Left lung (tissue), 4 donors: ENCODE measurements at regions not wholly inside any gene's neighbourhood (a gene's known extent, or its start where the extent isn't known, plus 50 kb on each side); places are given as distances from the start of the nearest gene placed in this dataset.

Source experiments
- ATAC-seq: fragments of 200-7000 bp; cut with Tn5 transposase; one replicate; pipeline ENCODE4 v1.9.1; 2020; ENCODE audit warnings: moderate library complexity
- DNase-seq, 4 donors: peaks; one replicate each; pipeline ENCODE4 v3.0.0-alpha.2; 2013 to 2020
- H3K27ac ChIP-seq, 2 donors: fragments of 200-600 bp; sonication (generic) in 1 of 2; one replicate each; pipeline versions ENCODE4 v1.5.0 to v1.8.0; 2020 to 2021
- H3K27me3 ChIP-seq, 2 donors: fragments of 200-600 bp; sonication (generic) in 1 of 2; one replicate each; pipeline versions ENCODE4 v1.5.0 to v1.8.0; 2020 to 2021
- H3K36me3 ChIP-seq, 2 donors: fragments of 200-600 bp; sonication (generic) in 1 of 2; one replicate each; pipeline versions ENCODE4 v1.5.0 to v1.8.0; 2020 to 2021
- H3K4me1 ChIP-seq, 2 donors: fragments of 200-600 bp; one replicate each; pipeline ENCODE4 v1.8.0; 2021
- H3K4me3 ChIP-seq, 2 donors: fragments of 200-600 bp; sonication (generic) in 1 of 2; one replicate each; pipeline versions ENCODE4 v1.5.0 to v1.8.0; 2020 to 2021; ENCODE audit warnings: mild to moderate bottlenecking in 1 of 2
- H3K9me3 ChIP-seq, 2 donors: fragments of 200-600 bp; sonication (generic) in 1 of 2; one replicate each; pipeline versions ENCODE4 v1.5.0 to v1.8.0; 2020 to 2021
- intact Hi-C, 2 donors: fragments of 100-400 bp; cut with DNase I; formaldehyde crosslinking; loops; one replicate each; pipeline versions ENCODE4 v1.11.2 to v1.14.2; 2022
- TF ChIP-seq, protein P1 (sequence below), 2 donors: fragments of 200-600 bp; sonication (generic) in 1 of 2; IDR thresholded peaks; one replicate each; pipeline versions ENCODE4 v1.5.0 to v1.8.0; 2021; ENCODE audit warnings: antibody characterized with exemption in 2 of 2
- donor health status: DM: no; HTN: yes; CAD: no.
- donor health status: DM: no; HTN: no; CAD: no.

- Histone ChIP-seq H3K4me3 (no peak overlapping the region), H3K9me3 (no peaks in the 10 kb centered on the region), H3K27ac (no peak overlapping the region), H3K27me3 (no peaks in the 10 kb centered on the region), H3K36me3 (no peaks in the 10 kb centered on the region), H3K4me1 (no peaks in the 10 kb centered on the region)
- intact Hi-C loops = no loop called here
- TF ChIP-seq, protein P1, sequence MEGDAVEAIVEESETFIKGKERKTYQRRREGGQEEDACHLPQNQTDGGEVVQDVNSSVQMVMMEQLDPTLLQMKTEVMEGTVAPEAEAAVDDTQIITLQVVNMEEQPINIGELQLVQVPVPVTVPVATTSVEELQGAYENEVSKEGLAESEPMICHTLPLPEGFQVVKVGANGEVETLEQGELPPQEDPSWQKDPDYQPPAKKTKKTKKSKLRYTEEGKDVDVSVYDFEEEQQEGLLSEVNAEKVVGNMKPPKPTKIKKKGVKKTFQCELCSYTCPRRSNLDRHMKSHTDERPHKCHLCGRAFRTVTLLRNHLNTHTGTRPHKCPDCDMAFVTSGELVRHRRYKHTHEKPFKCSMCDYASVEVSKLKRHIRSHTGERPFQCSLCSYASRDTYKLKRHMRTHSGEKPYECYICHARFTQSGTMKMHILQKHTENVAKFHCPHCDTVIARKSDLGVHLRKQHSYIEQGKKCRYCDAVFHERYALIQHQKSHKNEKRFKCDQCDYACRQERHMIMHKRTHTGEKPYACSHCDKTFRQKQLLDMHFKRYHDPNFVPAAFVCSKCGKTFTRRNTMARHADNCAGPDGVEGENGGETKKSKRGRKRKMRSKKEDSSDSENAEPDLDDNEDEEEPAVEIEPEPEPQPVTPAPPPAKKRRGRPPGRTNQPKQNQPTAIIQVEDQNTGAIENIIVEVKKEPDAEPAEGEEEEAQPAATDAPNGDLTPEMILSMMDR (IDR thresholded peaks at IDR 0.05) = no peak
- DNase-seq (no peak), ATAC-seq (no peak)
Observed at GRCh38 chr16:74049027-74049426, 247.6 kb upstream of the PSMD7 start.

- H3K27me3 ChIP-seq = no peaks in the 10 kb centered on the region
- no peak overlapping the region for H3K4me3 ChIP-seq
- intact Hi-C loops = no loop called here
- no peaks in the 10 kb centered on the region for H3K9me3 ChIP-seq
- H3K4me1 ChIP-seq = no peaks in the 10 kb centered on the region
- H3K27ac ChIP-seq = no peak overlapping the region
- TF ChIP-seq, protein P1 (IDR thresholded peaks at IDR 0.05) = no peak
- H3K36me3 ChIP-seq = no peaks in the 10 kb centered on the region
- ATAC-seq = no peak
- DNase-seq = no peak
Observed at GRCh38 chr16:74046524-74046923, 250.1 kb upstream of the PSMD7 start.

GRCh38 chr16:74045513-74045912 is 251.1 kb upstream of the PSMD7 start:
- no peak for DNase-seq
- TF ChIP-seq, protein P1 (IDR thresholded peaks at IDR 0.05) = no peak
- Histone ChIP-seq H3K36me3 (no peaks in the 10 kb centered on the region), H3K9me3 (no peaks in the 10 kb centered on the region), H3K27ac (no peak overlapping the region), H3K27me3 (no peaks in the 10 kb centered on the region), H3K4me1 (no peaks in the 10 kb centered on the region), H3K4me3 (no peak overlapping the region)
- no peak for ATAC-seq
- intact Hi-C loops = no loop called here

DNA sequence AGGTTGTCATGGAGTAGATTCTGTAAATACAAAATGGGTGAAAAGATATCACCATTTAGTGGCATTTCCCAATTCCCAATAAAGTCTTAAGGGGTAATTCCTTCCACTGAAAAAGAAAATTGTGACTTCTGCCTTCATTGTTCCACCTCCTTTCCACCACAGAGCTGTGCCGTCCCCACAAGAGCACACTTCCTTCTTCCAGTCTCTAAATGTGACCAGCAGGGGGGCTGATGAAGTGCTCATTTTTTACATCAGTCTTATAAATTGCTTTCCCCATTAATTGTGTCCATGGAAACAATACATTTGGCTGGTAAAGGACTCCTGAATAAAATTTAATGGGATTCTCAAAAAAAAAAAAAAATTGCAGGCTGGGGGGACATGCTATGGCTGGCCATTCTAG is 260.8 kb upstream of the PSMD7 start:
- Histone ChIP-seq H3K27me3 (no peaks in the 10 kb centered on the region), H3K36me3 (no peaks in the 10 kb centered on the region), H3K9me3 (no peaks in the 10 kb centered on the region), H3K4me1 (no peaks in the 10 kb centered on the region), H3K27ac (no peak overlapping the region), H3K4me3 (no peak overlapping the region)
- intact Hi-C loops = no loop called here
- DNase-seq (peak in 1 of 4 donors; percentile 34), ATAC-seq (peak; percentile 23)
- TF ChIP-seq, protein P1 (IDR thresholded peaks at IDR 0.05) = no peak

DNA sequence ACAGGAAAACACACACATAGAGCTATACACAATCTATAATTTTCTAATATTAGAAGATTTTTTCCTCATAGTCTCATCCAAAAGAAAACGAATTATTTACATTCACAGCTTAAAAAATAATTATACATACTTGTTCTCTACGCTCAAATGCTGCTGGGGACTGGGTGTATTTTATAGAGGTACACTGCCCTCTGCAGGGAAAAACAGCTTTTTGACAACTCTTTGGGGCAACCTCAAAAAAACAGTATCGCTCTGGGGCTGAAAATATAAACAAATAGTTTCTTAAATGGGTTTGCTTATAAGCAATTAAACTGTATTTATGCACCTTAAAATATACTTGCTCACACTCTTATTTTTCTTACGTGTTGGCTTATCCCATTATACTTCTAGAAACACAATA is 261.8 kb upstream of the PSMD7 start:
- ATAC-seq (peak; percentile 70), DNase-seq (peak in 2 of 4 donors; percentile 46 to 63)
- intact Hi-C loops = no loop called here
- TF ChIP-seq, protein P1 (IDR thresholded peaks at IDR 0.05) = peak in 1 of 2 donors; percentile 19
- no peaks in the 10 kb centered on the region for H3K27me3 ChIP-seq
- no peak overlapping the region for H3K4me3 ChIP-seq
- H3K9me3 ChIP-seq = no peaks in the 10 kb centered on the region
- no peak overlapping the region for H3K27ac ChIP-seq
- H3K36me3 ChIP-seq = no peaks in the 10 kb centered on the region
- H3K4me1 ChIP-seq = no peaks in the 10 kb centered on the region
